ENCODE measurements at regions not wholly inside any gene's neighbourhood (a gene's known extent, or its start where the extent isn't known, plus 50 kb on each side); places are given as distances from the start of the nearest gene placed in this dataset.

GRCh38 chr4:42331914-42332368 is 65.3 kb upstream of the SHISA3 start:
- Histone ChIP-seq H3K9me3 (replicated peaks in 1 of 2; ENCODE audit: control insufficient read depth in 2 of 2, insufficient read depth in 1 of 2, low read depth in 1 of 2, low read length in 2 of 2) (no peaks in the 10 kb centered on the region), H3K27me3 (ENCODE audit: control insufficient read depth in 3 of 3, insufficient read depth in 3 of 3, low read depth in 1 of 3, low read length in 3 of 3) (no peaks in the 10 kb centered on the region), H3K4me3 (ENCODE audit: low read length in 2 of 2) (no peak overlapping the region), H2BK5ac (ENCODE audit: low read length) (no peak overlapping the region), H3K27ac (replicated peaks; ENCODE audit: low read length) (no peak overlapping the region), H2AFZ (ENCODE audit: low read length) (no peak overlapping the region), H3K36me3 (replicated peaks in 1 of 2; ENCODE audit: control insufficient read depth in 2 of 2, insufficient read depth in 2 of 2, low read length in 2 of 2) (no peaks in the 10 kb centered on the region), H3K9ac (ENCODE audit: low read depth, low read length, poor library complexity) (no peak overlapping the region), H3K23ac (ENCODE audit: low read depth, low read length, poor library complexity) (no peak overlapping the region), H4K91ac (ENCODE audit: low read depth, low read length, poor library complexity) (no peak overlapping the region), H3K4ac (ENCODE audit: low read length) (no peak overlapping the region), H3K79me1 (ENCODE audit: low read depth, low read length) (no peaks in the 10 kb centered on the region), H2BK15ac (ENCODE audit: low read length) (no peak overlapping the region), H3K4me2 (ENCODE audit: insufficient read depth, low read length, poor library complexity, severe bottlenecking) (no peak overlapping the region), H2BK12ac (ENCODE audit: low read length) (no peak overlapping the region), H3K4me1 (ENCODE audit: control insufficient read depth in 2 of 2, insufficient read depth in 1 of 2, low read depth in 1 of 2, low read length in 2 of 2) (no peaks in the 10 kb centered on the region), H4K8ac (ENCODE audit: low read depth, low read length) (no peak overlapping the region), H2AK5ac (ENCODE audit: low read depth, low read length) (no peak overlapping the region), H2BK120ac (ENCODE audit: low read depth, low read length) (no peak overlapping the region), H3K18ac (ENCODE audit: low read length) (no peak overlapping the region), H3K14ac (ENCODE audit: low read length) (no peak overlapping the region)
- no peak for DNase-seq (ENCODE audit: low spot score)
- no CpG with 5 or more reads among the region's 6 CpGs for WGBS, 2 donors (ENCODE audit: extremely low coverage in 2 of 2, insufficient read length in 2 of 2, insufficient replicate concordance in 1 of 2)

- no peak overlapping the region for H3K4me2 ChIP-seq (ENCODE audit: insufficient read depth, low read length, poor library complexity, severe bottlenecking)
- no peak overlapping the region for H2BK5ac ChIP-seq (ENCODE audit: low read length)
- H2AK5ac ChIP-seq (ENCODE audit: low read depth, low read length) = no peak overlapping the region
- peak overlapping the region; percentile 18 for H2AFZ ChIP-seq (ENCODE audit: low read length)
- no peak overlapping the region for H2BK120ac ChIP-seq (ENCODE audit: low read depth, low read length)
- no peak overlapping the region for H2BK12ac ChIP-seq (ENCODE audit: low read length)
- no peak overlapping the region for H4K91ac ChIP-seq (ENCODE audit: low read depth, low read length, poor library complexity)
- H3K79me1 ChIP-seq (ENCODE audit: low read depth, low read length) = no peaks in the 10 kb centered on the region
- no peak overlapping the region for H3K18ac ChIP-seq (ENCODE audit: low read length)
- H2BK15ac ChIP-seq (ENCODE audit: low read length) = no peak overlapping the region
- H3K9ac ChIP-seq (ENCODE audit: low read depth, low read length, poor library complexity) = peak overlapping the region; percentile 4
- no peak overlapping the region for H3K4ac ChIP-seq (ENCODE audit: low read length)
- no peaks in the 10 kb centered on the region for H3K36me3 ChIP-seq (replicated peaks in 1 of 2; ENCODE audit: control insufficient read depth in 2 of 2, insufficient read depth in 2 of 2, low read length in 2 of 2)
- H3K9me3 ChIP-seq (replicated peaks in 1 of 2; ENCODE audit: control insufficient read depth in 2 of 2, insufficient read depth in 1 of 2, low read depth in 1 of 2, low read length in 2 of 2) = no peaks in the 10 kb centered on the region
- H3K27me3 ChIP-seq (ENCODE audit: control insufficient read depth in 3 of 3, insufficient read depth in 3 of 3, low read depth in 1 of 3, low read length in 3 of 3) = peaks cover 0 to 5% (median 0%) of the 10 kb centered on the region in 3 experiments
- no CpG with 5 or more reads among the region's 7 CpGs for WGBS, 2 donors (ENCODE audit: extremely low coverage in 2 of 2, insufficient read length in 2 of 2, insufficient replicate concordance in 1 of 2)
- H3K4me3 ChIP-seq (ENCODE audit: low read length in 2 of 2) = no peak overlapping the region
- no peak overlapping the region for H3K14ac ChIP-seq (ENCODE audit: low read length)
- no peak for DNase-seq (ENCODE audit: low spot score)
- H3K23ac ChIP-seq (ENCODE audit: low read depth, low read length, poor library complexity) = no peak overlapping the region
- H4K8ac ChIP-seq (ENCODE audit: low read depth, low read length) = no peak overlapping the region
- H3K27ac ChIP-seq (replicated peaks; ENCODE audit: low read length) = no peak overlapping the region
- no peaks in the 10 kb centered on the region for H3K4me1 ChIP-seq (ENCODE audit: control insufficient read depth in 2 of 2, insufficient read depth in 1 of 2, low read depth in 1 of 2, low read length in 2 of 2)
Observed at GRCh38 chr4:42339935-42340406, 57.3 kb upstream of the SHISA3 start.

- no peak overlapping the region for H3K4me3 ChIP-seq (ENCODE audit: low read length in 2 of 2)
- H3K14ac ChIP-seq (ENCODE audit: low read length) = no peak overlapping the region
- H3K79me1 ChIP-seq (ENCODE audit: low read depth, low read length) = no peaks in the 10 kb centered on the region
- no peak overlapping the region for H3K4ac ChIP-seq (ENCODE audit: low read length)
- WGBS, 2 donors (ENCODE audit: extremely low coverage in 2 of 2, insufficient read length in 2 of 2, insufficient replicate concordance in 1 of 2) = no CpG with 5 or more reads among the region's 4 CpGs
- no peak overlapping the region for H2BK5ac ChIP-seq (ENCODE audit: low read length)
- no peaks in the 10 kb centered on the region for H3K4me1 ChIP-seq (ENCODE audit: control insufficient read depth in 2 of 2, insufficient read depth in 1 of 2, low read depth in 1 of 2, low read length in 2 of 2)
- no peak overlapping the region for H3K4me2 ChIP-seq (ENCODE audit: insufficient read depth, low read length, poor library complexity, severe bottlenecking)
- no peak overlapping the region for H2AFZ ChIP-seq (ENCODE audit: low read length)
- H3K23ac ChIP-seq (ENCODE audit: low read depth, low read length, poor library complexity) = no peak overlapping the region
- H4K8ac ChIP-seq (ENCODE audit: low read depth, low read length) = no peak overlapping the region
- H3K9ac ChIP-seq (ENCODE audit: low read depth, low read length, poor library complexity) = no peak overlapping the region
- peaks cover 0 to 5% (median 0%) of the 10 kb centered on the region in 3 experiments for H3K27me3 ChIP-seq (ENCODE audit: control insufficient read depth in 3 of 3, insufficient read depth in 3 of 3, low read depth in 1 of 3, low read length in 3 of 3)
- no peak overlapping the region for H3K27ac ChIP-seq (replicated peaks; ENCODE audit: low read length)
- H2BK15ac ChIP-seq (ENCODE audit: low read length) = no peak overlapping the region
- no peaks in the 10 kb centered on the region for H3K36me3 ChIP-seq (replicated peaks in 1 of 2; ENCODE audit: control insufficient read depth in 2 of 2, insufficient read depth in 2 of 2, low read length in 2 of 2)
- H4K91ac ChIP-seq (ENCODE audit: low read depth, low read length, poor library complexity) = no peak overlapping the region
- H3K18ac ChIP-seq (ENCODE audit: low read length) = no peak overlapping the region
- no peaks in the 10 kb centered on the region for H3K9me3 ChIP-seq (replicated peaks in 1 of 2; ENCODE audit: control insufficient read depth in 2 of 2, insufficient read depth in 1 of 2, low read depth in 1 of 2, low read length in 2 of 2)
- no peak overlapping the region for H2BK120ac ChIP-seq (ENCODE audit: low read depth, low read length)
- no peak for DNase-seq (ENCODE audit: low spot score)
- no peak overlapping the region for H2BK12ac ChIP-seq (ENCODE audit: low read length)
- no peak overlapping the region for H2AK5ac ChIP-seq (ENCODE audit: low read depth, low read length)
Observed at GRCh38 chr4:42341518-42342026, 55.7 kb upstream of the SHISA3 start.

- Histone ChIP-seq H3K9ac (ENCODE audit: low read depth, low read length, poor library complexity) (no peak overlapping the region), H2BK15ac (ENCODE audit: low read length) (no peak overlapping the region), H3K23ac (ENCODE audit: low read depth, low read length, poor library complexity) (no peak overlapping the region), H2BK12ac (ENCODE audit: low read length) (no peak overlapping the region), H2AFZ (ENCODE audit: low read length) (no peak overlapping the region), H3K4me2 (ENCODE audit: insufficient read depth, low read length, poor library complexity, severe bottlenecking) (no peak overlapping the region), H2AK5ac (ENCODE audit: low read depth, low read length) (no peak overlapping the region), H3K79me1 (ENCODE audit: low read depth, low read length) (no peaks in the 10 kb centered on the region), H3K36me3 (replicated peaks in 1 of 2; ENCODE audit: control insufficient read depth in 2 of 2, insufficient read depth in 2 of 2, low read length in 2 of 2) (no peaks in the 10 kb centered on the region), H4K91ac (ENCODE audit: low read depth, low read length, poor library complexity) (no peak overlapping the region), H3K27ac (replicated peaks; ENCODE audit: low read length) (no peak overlapping the region), H3K18ac (ENCODE audit: low read length) (no peak overlapping the region), H3K4me1 (ENCODE audit: control insufficient read depth in 2 of 2, insufficient read depth in 1 of 2, low read depth in 1 of 2, low read length in 2 of 2) (no peaks in the 10 kb centered on the region), H2BK5ac (ENCODE audit: low read length) (no peak overlapping the region), H3K4ac (ENCODE audit: low read length) (no peak overlapping the region), H3K14ac (ENCODE audit: low read length) (no peak overlapping the region), H3K4me3 (ENCODE audit: low read length in 2 of 2) (no peak overlapping the region), H3K27me3 (ENCODE audit: control insufficient read depth in 3 of 3, insufficient read depth in 3 of 3, low read depth in 1 of 3, low read length in 3 of 3) (peaks cover 0 to 5% (median 0%) of the 10 kb centered on the region in 3 experiments), H4K8ac (ENCODE audit: low read depth, low read length) (no peak overlapping the region), H3K9me3 (replicated peaks in 1 of 2; ENCODE audit: control insufficient read depth in 2 of 2, insufficient read depth in 1 of 2, low read depth in 1 of 2, low read length in 2 of 2) (no peaks in the 10 kb centered on the region), H2BK120ac (ENCODE audit: low read depth, low read length) (no peak overlapping the region)
- no CpG with 5 or more reads among the region's 2 CpGs for WGBS, 2 donors (ENCODE audit: extremely low coverage in 2 of 2, insufficient read length in 2 of 2, insufficient replicate concordance in 1 of 2)
- no peak for DNase-seq (ENCODE audit: low spot score)
Observed at GRCh38 chr4:42342459-42342858, 54.8 kb upstream of the SHISA3 start.
